ENCODE measurements at regions not wholly inside any gene's neighbourhood (a gene's known extent, or its start where the extent isn't known, plus 50 kb on each side); places are given as distances from the start of the nearest gene placed in this dataset.

DNA sequence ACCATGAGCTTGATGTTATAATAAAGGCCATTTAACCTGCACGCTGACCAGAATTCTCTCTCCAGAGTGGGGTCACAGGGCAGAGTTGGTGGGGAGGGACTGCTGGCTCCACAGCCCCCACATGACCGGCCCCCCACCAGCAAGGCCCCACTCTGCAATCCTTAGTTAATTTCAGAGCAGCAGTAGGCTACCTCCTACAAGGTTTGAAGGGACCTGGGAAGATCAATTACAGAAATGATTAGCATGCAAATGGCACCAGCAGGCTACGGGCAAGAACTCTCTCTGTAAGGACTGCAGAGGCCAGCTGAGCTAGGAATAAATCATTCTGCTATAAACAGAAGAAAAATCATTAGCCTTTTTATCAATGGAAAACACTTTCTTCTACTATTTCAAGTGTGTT, 135.3 kb downstream of the C1D start:
- TF ChIP-seq HDAC2 (IDR thresholded peaks at IDR 0.05) (no peak), NR2C1 (IDR thresholded peaks at IDR 0.05) (no peak), JUNB (IDR thresholded peaks at IDR 0.05) (no peak)
- no peaks in the 10 kb centered on the region for H3K4me1 ChIP-seq (ENCODE audit: control insufficient read depth, insufficient read depth, low read length)
- in situ Hi-C loops (cut with MboI): no loop called here
- RAD21 ChIA-PET (ENCODE audit: unreplicated experiment): no interaction called here
- FAIRE-seq (no peak), DNase-seq (ENCODE audit: low read depth, low spot score) (no peak), ATAC-seq (no peak)
- POLR2A ChIA-PET: no interaction called here
- H2AFZ ChIP-seq (ENCODE audit: control insufficient read depth, low read depth, low read length): no peak overlapping the region
- H3K79me2 ChIP-seq (ENCODE audit: control insufficient read depth, insufficient read depth, low read length): no peaks in the 10 kb centered on the region
- no peaks in the 10 kb centered on the region for H3K27me3 ChIP-seq (replicated peaks in 1 of 2; ENCODE audit: control insufficient read depth in 2 of 2, insufficient read depth in 2 of 2, low read length in 1 of 2)
- no peak overlapping the region for H3K27ac ChIP-seq (ENCODE audit: control insufficient read depth, insufficient read depth)
- H3K9ac ChIP-seq (ENCODE audit: control insufficient read depth, insufficient read depth, low read length): no peak overlapping the region
- H4K20me1 ChIP-seq (ENCODE audit: control insufficient read depth, insufficient read depth): no peaks in the 10 kb centered on the region
- no peaks in the 10 kb centered on the region for H3K36me3 ChIP-seq (ENCODE audit: control insufficient read depth in 2 of 2, insufficient read depth in 2 of 2, low read length in 1 of 2)
- H3K4me2 ChIP-seq (ENCODE audit: control insufficient read depth, insufficient read depth): no peak overlapping the region
- H3K4me3 ChIP-seq: no peak overlapping the region
- intact Hi-C loops (cut with micrococcal nuclease; ENCODE audit: unreplicated experiment): no loop called here
- 33% methylated on average over 3 of the region's 3 CpGs for WGBS (ENCODE audit: insufficient coverage, insufficient replicate concordance, low lambda C conversion rate, missing lambda C conversion rate)
- BruUV-seq (replicated peaks): no TSS peak
- no peaks in the 10 kb centered on the region for H3K9me3 ChIP-seq (replicated peaks; ENCODE audit: control insufficient read depth, insufficient read depth, low read length)
- CTCF ChIA-PET: no interaction called here
- SMC1A ChIA-PET (ENCODE audit: uncharacterized antibody, unreplicated experiment): interaction anchor here (0.9 kb wide), 1 partner anchor 15 kb away, joined by 4 read pairs; no protein-coding TSS in a partner anchor

DNA sequence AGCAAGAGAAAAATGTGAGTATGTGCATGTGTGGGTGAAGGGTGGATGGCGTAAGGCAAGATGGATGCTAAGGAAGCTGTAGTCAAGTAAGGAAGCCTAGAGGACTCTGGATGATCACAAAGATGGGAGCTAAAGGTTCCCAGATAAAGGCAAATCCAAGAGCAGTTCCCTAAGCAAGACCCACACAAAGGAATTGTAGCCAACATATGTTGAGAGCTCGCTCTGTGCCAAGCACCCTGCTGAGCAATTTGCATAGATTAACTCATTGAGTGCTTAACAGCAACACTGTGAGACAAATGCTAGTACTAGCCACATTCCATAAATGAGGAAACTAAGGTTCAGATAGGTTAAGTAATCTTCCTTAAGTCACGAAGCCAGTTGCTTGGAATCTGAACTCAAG, 132.6 kb downstream of the C1D start:
- SMC1A ChIA-PET (ENCODE audit: uncharacterized antibody, unreplicated experiment): no interaction called here
- no peak overlapping the region for H3K4me2 ChIP-seq (ENCODE audit: control insufficient read depth, insufficient read depth)
- no peaks in the 10 kb centered on the region for H3K79me2 ChIP-seq (ENCODE audit: control insufficient read depth, insufficient read depth, low read length)
- WGBS (ENCODE audit: insufficient coverage, insufficient replicate concordance, low lambda C conversion rate, missing lambda C conversion rate): 18% methylated on average over 3 of the region's 3 CpGs
- FAIRE-seq: no peak
- no peak overlapping the region for H2AFZ ChIP-seq (ENCODE audit: control insufficient read depth, low read depth, low read length)
- H3K4me1 ChIP-seq (ENCODE audit: control insufficient read depth, insufficient read depth, low read length): no peaks in the 10 kb centered on the region
- POLR2A ChIA-PET: no interaction called here
- no peaks in the 10 kb centered on the region for H3K36me3 ChIP-seq (ENCODE audit: control insufficient read depth in 2 of 2, insufficient read depth in 2 of 2, low read length in 1 of 2)
- in situ Hi-C loops (cut with MboI) (no loop called here), intact Hi-C loops (cut with micrococcal nuclease; ENCODE audit: unreplicated experiment) (no loop called here)
- no peak for ATAC-seq
- no peaks in the 10 kb centered on the region for H3K27me3 ChIP-seq (replicated peaks in 1 of 2; ENCODE audit: control insufficient read depth in 2 of 2, insufficient read depth in 2 of 2, low read length in 1 of 2)
- H3K9me3 ChIP-seq (replicated peaks; ENCODE audit: control insufficient read depth, insufficient read depth, low read length): no peaks in the 10 kb centered on the region
- H3K9ac ChIP-seq (ENCODE audit: control insufficient read depth, insufficient read depth, low read length): no peak overlapping the region
- BruUV-seq (replicated peaks): no TSS peak
- H3K4me3 ChIP-seq: no peak overlapping the region
- no peak overlapping the region for H3K27ac ChIP-seq (ENCODE audit: control insufficient read depth, insufficient read depth)
- TF ChIP-seq HCFC1 (IDR thresholded peaks at IDR 0.05; ENCODE audit: low read length) (no peak), NR2F1 (conservative IDR thresholded peaks at IDR 0.05) (no peak), NRF1 (conservative IDR thresholded peaks at IDR 0.05; ENCODE audit: low read depth, low read length) (no peak), ZNF24 (IDR thresholded peaks at IDR 0.05) (no peak), PML (IDR thresholded peaks at IDR 0.05; ENCODE audit: low read length) (no peak), POLR2AphosphoS5 (IDR thresholded peaks at IDR 0.05; ENCODE audit: low read length) (no peak)
- TF ChIP-seq, protein P1, sequence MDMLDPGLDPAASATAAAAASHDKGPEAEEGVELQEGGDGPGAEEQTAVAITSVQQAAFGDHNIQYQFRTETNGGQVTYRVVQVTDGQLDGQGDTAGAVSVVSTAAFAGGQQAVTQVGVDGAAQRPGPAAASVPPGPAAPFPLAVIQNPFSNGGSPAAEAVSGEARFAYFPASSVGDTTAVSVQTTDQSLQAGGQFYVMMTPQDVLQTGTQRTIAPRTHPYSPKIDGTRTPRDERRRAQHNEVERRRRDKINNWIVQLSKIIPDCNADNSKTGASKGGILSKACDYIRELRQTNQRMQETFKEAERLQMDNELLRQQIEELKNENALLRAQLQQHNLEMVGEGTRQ (IDR thresholded peaks at IDR 0.05; ENCODE audit: borderline replicate concordance, low read depth, low read length): no peak
- H4K20me1 ChIP-seq (ENCODE audit: control insufficient read depth, insufficient read depth): no peaks in the 10 kb centered on the region
- no peak for DNase-seq (ENCODE audit: low read depth, low spot score)
- RAD21 ChIA-PET (ENCODE audit: unreplicated experiment): no interaction called here
- CTCF ChIA-PET: interaction anchor here (0.6 kb wide), 1 partner anchor 12 kb away, joined by 3 read pairs; no protein-coding TSS in a partner anchor

Data from GM12878 (cell line).